A549 (cell line): ENCODE measurements at regions not wholly inside any gene's neighbourhood (a gene's known extent, or its start where the extent isn't known, plus 50 kb on each side); places are given as distances from the start of the nearest gene placed in this dataset.

Experiments
- ATAC-seq, 2 experiments: fragments of 200-7000 bp in 1 of 2; fragments of >200 bp in 1 of 2; cut with Nextera tagmentation in 1 of 2; cut with Tn5 transposase in 1 of 2; 3 replicates each; pipeline versions ENCODE4 v1.8.0 to v1.9.1; 2018 to 2020; ENCODE audit warnings: mild to moderate bottlenecking in 1 of 2, moderate library complexity in 1 of 2
- CTCF ChIA-PET: fragments of 300-600 bp; sonication (Branson Sonifier 250); formaldehyde crosslinking; extraction: SDS; loops from one replicate; lab custom pipeline; 2021; ENCODE audit warnings: antibody characterized with exemption, inconsistent platforms; lab: Yijun Ruan, JAX
- POLR2A ChIA-PET: fragments of 350-600 bp; formaldehyde crosslinking; extraction: SDS; loops from one replicate; lab custom pipeline; 2021; ENCODE audit warnings: antibody characterized with exemption, inconsistent platforms; lab: Yijun Ruan, JAX
- DNase-seq, 2 experiments: peaks; one replicate each; pipeline versions ENCODE4 v3.0.0 to v3.0.0-alpha.2; 2011 to 2016; ENCODE audit warnings: low read depth in 1 of 2, low spot score in 1 of 2
- FAIRE-seq: peaks from 2 replicates; lab custom pipeline; 2011; peaks lifted over from hg19 to GRCh38; lab: Jason Lieb, UNC
- H3K27ac ChIP-seq, 2 experiments: fragments of >200 bp; sonication (Bioruptor Twin); formaldehyde crosslinking; 3 replicates each; pipeline ENCODE4 v1.5.1; 2016 to 2017
- H3K4me1 ChIP-seq: fragments of >200 bp; sonication (Bioruptor Twin); formaldehyde crosslinking; 3 replicates; pipeline ENCODE4 v1.6.1; 2016
- H3K4me2 ChIP-seq: fragments of >200 bp; sonication (Bioruptor Twin); formaldehyde crosslinking; 3 replicates; pipeline ENCODE4 v1.6.1; 2016
- H3K4me3 ChIP-seq: fragments of >200 bp; sonication (Bioruptor Twin); formaldehyde crosslinking; 3 replicates; pipeline ENCODE4 v1.5.1; 2016
- H3K9me3 ChIP-seq: fragments of >200 bp; sonication (Bioruptor Twin); formaldehyde crosslinking; 3 replicates; pipeline ENCODE4 v1.6.1; 2016
- ATOH8 ChIP-seq: fragments of 250-450 bp; sonication (Bioruptor Pico); IDR thresholded peaks from 2 replicates; pipeline ENCODE4 v1.5.0; 2020; ENCODE audit warnings: low read depth, mild to moderate bottlenecking, moderate library complexity
- CBX8 ChIP-seq: fragments of 200-600 bp; sonication (generic); IDR thresholded peaks from 2 replicates; pipeline ENCODE4 v1.6.1; 2016
- CEBPB ChIP-seq, 2 experiments: fragments of >200 bp in 1 of 2; sonication (Bioruptor Twin) in 1 of 2; formaldehyde crosslinking in 1 of 2; IDR thresholded peaks; 2 replicates each; pipeline ENCODE4 v1.6.1; 2012 to 2016
- E2F6 ChIP-seq: IDR thresholded peaks from 2 replicates; pipeline ENCODE4 v1.6.1; 2012; ENCODE audit warnings: low read depth, borderline replicate concordance
- EHF ChIP-seq: fragments of 250-450 bp; sonication (Bioruptor Pico); IDR thresholded peaks from 2 replicates; pipeline ENCODE4 v1.5.0; 2020; ENCODE audit warnings: mild to moderate bottlenecking
- EHMT2 ChIP-seq: fragments of 200-600 bp; sonication (generic); IDR thresholded peaks from 2 replicates; pipeline ENCODE4 v1.6.1; 2016; ENCODE audit warnings: antibody characterized with exemption, low read depth, mild to moderate bottlenecking, moderate library complexity
- ELK1 ChIP-seq: fragments of 150-350 bp; IDR thresholded peaks from 2 replicates; pipeline ENCODE4 v1.6.1; 2014; ENCODE audit warnings: low read depth, mild to moderate bottlenecking, low read length
- GATA3 ChIP-seq: IDR thresholded peaks from 2 replicates; pipeline ENCODE4 v1.6.1; 2012; ENCODE audit warnings: borderline replicate concordance
- HMGXB4 ChIP-seq: fragments of 250-450 bp; sonication (Bioruptor Pico); IDR thresholded peaks from 2 replicates; pipeline ENCODE4 v1.5.0; 2021; ENCODE audit warnings: mild to moderate bottlenecking, moderate library complexity, borderline replicate concordance
- HOXB13 ChIP-seq: fragments of 250-450 bp; sonication (Bioruptor Pico); IDR thresholded peaks from 2 replicates; pipeline ENCODE4 v1.5.0; 2020; ENCODE audit warnings: low read depth, mild to moderate bottlenecking, moderate library complexity
- KDM5A ChIP-seq: fragments of 200-600 bp; sonication (generic); IDR thresholded peaks from 2 replicates; pipeline ENCODE4 v1.6.1; 2016; ENCODE audit warnings: antibody characterized with exemption, mild to moderate bottlenecking
- NPAS2 ChIP-seq: fragments of 250-450 bp; sonication (Bioruptor Pico); IDR thresholded peaks from 2 replicates; pipeline ENCODE4 v1.8.0; 2022; ENCODE audit warnings: mild to moderate bottlenecking, moderate library complexity, borderline replicate concordance
- PBX3 ChIP-seq: IDR thresholded peaks from 2 replicates; pipeline ENCODE4 v1.6.1; 2012
- POLR2A ChIP-seq: IDR thresholded peaks from 2 replicates; pipeline ENCODE4 v1.6.1; 2012; ENCODE audit warnings: mild to moderate bottlenecking, low read length
- RARB ChIP-seq: fragments of 250-450 bp; sonication (Bioruptor Pico); IDR thresholded peaks from 2 replicates; pipeline ENCODE4 v1.8.0; 2021; ENCODE audit warnings: mild to moderate bottlenecking, moderate library complexity
- RCOR1 ChIP-seq: fragments of 150-350 bp; IDR thresholded peaks from 2 replicates; pipeline ENCODE4 v1.6.1; 2014; ENCODE audit warnings: antibody characterized with exemption, low read length, low read depth
- TFCP2L1 ChIP-seq: fragments of 250-450 bp; sonication (Bioruptor Pico); IDR thresholded peaks from 2 replicates; pipeline ENCODE4 v1.5.0; 2021; ENCODE audit warnings: mild to moderate bottlenecking
- USF2 ChIP-seq: fragments of 450-650 bp; IDR thresholded peaks from 2 replicates; pipeline ENCODE4 v1.6.1; 2014; ENCODE audit warnings: antibody characterized with exemption
- ZNF302 ChIP-seq: fragments of 250-450 bp; sonication (Bioruptor Pico); IDR thresholded peaks from 2 replicates; pipeline ENCODE4 v1.9.0; 2021; ENCODE audit warnings: inconsistent platforms, mild to moderate bottlenecking, moderate library complexity
- WGBS: methylation state at CpG from one replicate; pipeline ENCODE4 v1.1.6; 2017; ENCODE audit errors: missing lambda C conversion rate; 5-methylcytosine and 5-hydroxymethylcytosine counted together

GRCh38 chr2:137870682-137871081, 93.6 kb upstream of the HNMT start:
- CTCF ChIA-PET = interaction anchor here (0.7 to 2.6 kb wide), 3 partner anchors 916 to 959 kb away, joined by 3 to 9 read pairs (median 3); no protein-coding TSS in a partner anchor
- ATAC-seq = no peak
- FAIRE-seq = no peak
- WGBS = 3% methylated on average over 1 of the region's 1 CpG
- no peaks in the 10 kb centered on the region for H3K4me1 ChIP-seq
- POLR2A ChIA-PET = no interaction called here
- TF ChIP-seq GATA3 = no peak
- TF ChIP-seq CBX8 = no peak
- TF ChIP-seq HMGXB4 (CRISPR knock-in tag) = no peak
- no peak for TF ChIP-seq POLR2A
- TF ChIP-seq EHF = no peak
- no peak for TF ChIP-seq HOXB13
- TF ChIP-seq ATOH8 (CRISPR knock-in tag) = no peak
- no peak for TF ChIP-seq NPAS2 (CRISPR knock-in tag)
- no peak for TF ChIP-seq TFCP2L1 (CRISPR knock-in tag)
- TF ChIP-seq E2F6 = no peak
- TF ChIP-seq KDM5A = no peak
- no peak for TF ChIP-seq RCOR1
- TF ChIP-seq, all 56 proteins: peak for 0
- peak overlapping the region; percentile 21; the same call in 1 of the 3 replicates for H3K4me2 ChIP-seq
- H3K9me3 ChIP-seq = no peaks in the 10 kb centered on the region
- no peak overlapping the region for H3K27ac ChIP-seq
- no peak for DNase-seq
- H3K4me3 ChIP-seq = no peak overlapping the region

GRCh38 chr2:137872577-137872976, 91.7 kb upstream of the HNMT start:
- H3K4me2 ChIP-seq = no peak overlapping the region
- no peak overlapping the region for H3K27ac ChIP-seq
- no peak for ATAC-seq
- 67% methylated on average over 4 of the region's 4 CpGs for WGBS
- POLR2A ChIA-PET = no interaction called here
- no peaks in the 10 kb centered on the region for H3K4me1 ChIP-seq
- no peak for TF ChIP-seq EHMT2
- TF ChIP-seq ZNF302 (CRISPR knock-in tag) = no peak
- TF ChIP-seq USF2 = no peak
- TF ChIP-seq E2F6 = no peak
- no peak for TF ChIP-seq RARB (CRISPR knock-in tag)
- TF ChIP-seq ELK1 = no peak
- TF ChIP-seq PBX3 = no peak
- no peak for TF ChIP-seq CEBPB (IDR thresholded peaks at IDR 0.05)
- TF ChIP-seq, all 56 proteins: peak for 0
- FAIRE-seq (no peak), DNase-seq (no peak)
- no peaks in the 10 kb centered on the region for H3K9me3 ChIP-seq
- no peak overlapping the region for H3K4me3 ChIP-seq
- CTCF ChIA-PET = interaction anchor here (1.2 to 1.6 kb wide), 3 partner anchors 16 to 957 kb away, joined by 3 to 9 read pairs (median 4); no protein-coding TSS in a partner anchor
